ENCODE measurements at regions not wholly inside any gene's neighbourhood (a gene's known extent, or its start where the extent isn't known, plus 50 kb on each side); places are given as distances from the start of the nearest gene placed in this dataset.

- H3K4me1 ChIP-seq (ENCODE audit: low read length), result peaks cover 16% of the 10 kb centered on the region
- H3K4me3 ChIP-seq (ENCODE audit: low read length), result no peak overlapping the region
- no peaks in the 10 kb centered on the region for H3K79me2 ChIP-seq (ENCODE audit: low read length)
- no peak overlapping the region for H3K9ac ChIP-seq (ENCODE audit: low read length)
- H3F3A ChIP-seq (ENCODE audit: insufficient read depth, low read length), result no peaks in the 10 kb centered on the region
- no peak overlapping the region for H2AFZ ChIP-seq (ENCODE audit: low read length)
- no peak for DNase-seq
- TF ChIP-seq CTCF (IDR thresholded peaks at IDR 0.05; ENCODE audit: low read length) (no peak), EZH2phosphoT487 (IDR thresholded peaks at IDR 0.05; ENCODE audit: low read length) (no peak), EZH2 (optimal IDR thresholded peaks at IDR 0.05; ENCODE audit: low read depth, low read length) (no peak)
- no peaks in the 10 kb centered on the region for H3K9me3 ChIP-seq (replicated peaks; ENCODE audit: insufficient read depth, low read length)
- no peaks in the 10 kb centered on the region for H3K36me3 ChIP-seq (replicated peaks; ENCODE audit: insufficient read depth, low read length)
- H3K9me2 ChIP-seq (replicated peaks; ENCODE audit: insufficient read depth, low read length), result no peaks in the 10 kb centered on the region
- no peak overlapping the region for H3K27ac ChIP-seq (ENCODE audit: low read length)
- H3K27me3 ChIP-seq (replicated peaks; ENCODE audit: insufficient read depth, low read length), result no peaks in the 10 kb centered on the region
- no peaks in the 10 kb centered on the region for H4K20me1 ChIP-seq (ENCODE audit: insufficient read depth, low read length)
- H3K4me2 ChIP-seq (ENCODE audit: low read depth, low read length), result no peak overlapping the region
Observed at GRCh38 chr13:78410847-78411246, 192.5 kb downstream of the POU4F1 start.

- Histone ChIP-seq H3F3A (ENCODE audit: insufficient read depth, low read length) (no peaks in the 10 kb centered on the region), H3K4me1 (ENCODE audit: low read length) (peaks cover 16% of the 10 kb centered on the region), H3K36me3 (replicated peaks; ENCODE audit: insufficient read depth, low read length) (no peaks in the 10 kb centered on the region), H3K27me3 (replicated peaks; ENCODE audit: insufficient read depth, low read length) (no peaks in the 10 kb centered on the region), H3K9ac (ENCODE audit: low read length) (no peak overlapping the region), H3K9me2 (replicated peaks; ENCODE audit: insufficient read depth, low read length) (no peaks in the 10 kb centered on the region), H4K20me1 (ENCODE audit: insufficient read depth, low read length) (no peaks in the 10 kb centered on the region), H3K4me2 (ENCODE audit: low read depth, low read length) (no peak overlapping the region), H3K79me2 (ENCODE audit: low read length) (no peaks in the 10 kb centered on the region), H3K4me3 (ENCODE audit: low read length) (no peak overlapping the region), H3K9me3 (replicated peaks; ENCODE audit: insufficient read depth, low read length) (no peaks in the 10 kb centered on the region), H3K27ac (ENCODE audit: low read length) (no peak overlapping the region), H2AFZ (ENCODE audit: low read length) (no peak overlapping the region)
- TF ChIP-seq EZH2 (optimal IDR thresholded peaks at IDR 0.05; ENCODE audit: low read depth, low read length) (no peak), EZH2phosphoT487 (IDR thresholded peaks at IDR 0.05; ENCODE audit: low read length) (no peak), CTCF (IDR thresholded peaks at IDR 0.05; ENCODE audit: low read length) (no peak)
- DNase-seq, result no peak
Observed at GRCh38 chr13:78410164-78410563, 193.2 kb downstream of the POU4F1 start.

- Histone ChIP-seq H2AFZ (ENCODE audit: low read length) (no peak overlapping the region), H3K9ac (ENCODE audit: low read length) (no peak overlapping the region), H4K20me1 (ENCODE audit: insufficient read depth, low read length) (no peaks in the 10 kb centered on the region), H3K27ac (ENCODE audit: low read length) (no peak overlapping the region), H3F3A (ENCODE audit: insufficient read depth, low read length) (no peaks in the 10 kb centered on the region), H3K27me3 (replicated peaks; ENCODE audit: insufficient read depth, low read length) (no peaks in the 10 kb centered on the region), H3K9me2 (replicated peaks; ENCODE audit: insufficient read depth, low read length) (no peaks in the 10 kb centered on the region), H3K79me2 (ENCODE audit: low read length) (no peaks in the 10 kb centered on the region), H3K4me1 (ENCODE audit: low read length) (peaks cover 16% of the 10 kb centered on the region), H3K36me3 (replicated peaks; ENCODE audit: insufficient read depth, low read length) (no peaks in the 10 kb centered on the region), H3K4me3 (ENCODE audit: low read length) (no peak overlapping the region), H3K9me3 (replicated peaks; ENCODE audit: insufficient read depth, low read length) (no peaks in the 10 kb centered on the region), H3K4me2 (ENCODE audit: low read depth, low read length) (no peak overlapping the region; the same call in 1 of the 2 replicates)
- TF ChIP-seq CTCF (IDR thresholded peaks at IDR 0.05; ENCODE audit: low read length) (peak; percentile 28), EZH2 (optimal IDR thresholded peaks at IDR 0.05; ENCODE audit: low read depth, low read length) (no peak), EZH2phosphoT487 (IDR thresholded peaks at IDR 0.05; ENCODE audit: low read length) (no peak)
- peak; percentile 11 for DNase-seq
Observed at GRCh38 chr13:78409172-78409571, 194.2 kb downstream of the POU4F1 start.

Data from MM.1S (cell line).